Activated CD8-positive, alpha-beta memory T cell treated with anti-CD3 and anti-CD28 coated beads, Interleukin-2, amount 50 U/mL, for 24 hours (primary cell): ENCODE measurements at regions not wholly inside any gene's neighbourhood (a gene's known extent, or its start where the extent isn't known, plus 50 kb on each side); places are given as distances from the start of the nearest gene placed in this dataset.
"Not testable (repeated sequence)": the region's sequence is repeated elsewhere in the genome, so short reads cannot be mapped to it uniquely, and the experiment has no call there.

ENCODE experiments used
- DNase-seq: peaks from one replicate; pipeline ENCODE4 v3.0.0-alpha.2; 2020; ENCODE audit errors: extremely low read depth

DNA sequence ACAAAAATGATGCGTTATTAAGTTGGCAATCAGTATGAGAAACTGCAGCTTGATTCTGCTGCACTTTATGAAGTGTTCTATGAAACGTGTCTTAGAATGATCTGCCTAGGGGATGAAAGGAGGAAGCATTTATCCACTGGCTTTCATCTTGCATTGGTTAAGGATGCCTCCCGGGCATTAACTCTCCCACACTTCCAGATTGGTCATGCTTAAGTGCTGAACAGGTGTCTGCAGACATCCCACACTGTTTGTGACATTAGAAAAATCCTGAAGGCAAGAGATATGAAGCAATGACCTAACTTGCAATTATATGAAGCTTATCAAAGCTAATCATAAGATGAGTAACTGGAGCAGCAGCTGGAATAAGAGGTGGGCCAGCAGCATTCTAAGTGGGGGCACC is 437.3 kb downstream of the NSUN3 start:
- no peak for DNase-seq

- not testable (repeated sequence) for DNase-seq
These were observed 444.5 kb downstream of the NSUN3 start for GRCh38 chr3:94507354-94507753.

DNA sequence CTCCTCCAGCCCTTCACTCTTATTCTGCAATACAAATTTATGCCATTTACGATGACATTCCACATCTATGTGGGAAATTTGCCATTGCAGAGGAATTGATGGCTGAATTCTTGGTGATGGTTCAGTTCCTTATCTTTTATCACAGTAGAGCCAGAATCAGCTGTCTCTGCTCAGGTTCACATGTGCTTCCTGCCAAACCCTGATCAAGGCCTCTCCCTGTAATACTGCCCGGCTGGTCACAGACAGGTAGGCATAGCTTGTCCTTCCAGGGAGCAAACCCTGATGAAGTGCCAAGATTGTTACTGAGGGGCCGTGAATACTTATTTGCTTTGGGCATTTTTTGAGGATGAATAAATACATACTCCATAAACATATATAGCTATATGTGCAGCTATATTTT is 450.0 kb downstream of the NSUN3 start:
- no peak for DNase-seq

DNA sequence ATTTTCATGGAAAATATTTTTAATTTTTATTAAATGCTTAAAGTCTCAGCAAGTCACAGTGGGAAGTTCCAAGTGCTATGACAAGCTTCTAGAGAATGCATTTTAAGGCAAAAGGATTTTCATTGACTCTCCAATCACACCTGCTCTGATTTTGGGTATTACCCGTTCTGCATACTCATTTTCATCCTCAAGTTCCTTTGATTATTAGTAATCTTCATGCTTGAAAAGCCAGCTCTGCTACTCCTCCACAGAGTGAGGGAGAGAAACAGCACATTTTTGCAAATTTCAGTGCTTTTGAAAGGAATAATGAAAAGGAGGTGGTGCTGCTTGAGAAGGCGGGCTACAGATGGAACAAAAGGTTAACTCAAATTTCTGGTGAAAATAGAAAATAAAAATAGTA is 450.7 kb downstream of the NSUN3 start:
- no peak for DNase-seq

- DNase-seq = no peak
These were observed 453.1 kb downstream of the NSUN3 start for GRCh38 chr3:94515983-94516382.

- no peak for DNase-seq
These were observed 457.5 kb downstream of the NSUN3 start for GRCh38 chr3:94520364-94520763.

DNA sequence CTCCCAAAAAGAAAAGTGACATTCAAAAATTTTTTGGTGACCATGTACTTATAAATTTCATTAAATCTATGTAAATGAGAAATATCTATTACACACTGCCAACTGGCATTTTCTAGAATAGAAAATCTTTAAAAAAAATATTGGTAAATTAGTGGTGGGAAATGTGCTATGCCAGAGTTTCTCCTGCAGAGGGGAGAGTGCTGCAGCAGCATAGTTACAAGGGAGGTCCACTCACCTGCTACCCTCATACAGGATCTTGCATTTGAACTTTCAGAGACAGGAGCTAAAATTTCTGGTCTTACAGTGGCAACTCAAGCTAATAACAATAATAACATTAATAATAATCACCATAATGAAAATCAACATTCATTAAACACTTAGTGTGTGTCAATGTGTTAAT is 459.6 kb downstream of the NSUN3 start:
- DNase-seq = no peak

DNA sequence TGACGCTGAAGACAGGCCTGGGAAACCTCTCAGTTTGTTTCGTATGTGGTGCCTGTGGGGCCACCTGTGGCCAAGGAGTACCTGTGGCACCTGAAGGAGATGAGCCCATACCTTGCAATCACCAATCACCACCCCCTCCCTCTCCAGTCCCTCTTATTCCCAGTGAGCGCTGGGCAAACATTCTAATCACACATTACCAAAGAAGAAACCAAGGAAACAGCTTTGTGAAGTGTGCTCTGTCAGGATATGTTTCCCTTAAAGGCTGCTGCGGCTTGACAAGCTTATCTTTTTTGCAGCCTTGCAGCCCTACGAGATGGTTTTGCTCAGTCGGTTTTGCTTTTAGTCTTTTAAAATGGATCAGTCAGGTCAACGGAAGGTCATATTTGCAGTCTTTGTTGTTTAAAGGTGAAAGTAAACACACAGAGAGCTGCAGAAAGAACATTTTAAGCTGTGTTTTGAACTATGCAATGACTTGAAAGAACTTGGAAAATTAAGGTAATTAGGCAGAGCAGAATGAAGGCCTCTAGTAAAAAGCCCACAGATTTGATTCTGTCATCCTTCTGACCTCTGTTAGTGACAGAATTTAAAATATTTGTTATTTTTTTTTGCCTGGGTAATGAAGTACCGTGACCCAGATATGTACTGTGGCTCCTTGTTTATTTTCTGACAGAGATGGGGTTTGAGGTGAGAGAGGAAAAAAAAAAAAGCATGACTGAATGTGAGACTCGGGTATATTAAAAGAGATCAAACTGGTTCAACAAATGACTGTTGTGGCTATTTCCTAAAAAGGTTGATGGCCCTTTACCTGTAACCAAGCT is 461.4 kb downstream of the NSUN3 start:
- DNase-seq = no peak

DNA sequence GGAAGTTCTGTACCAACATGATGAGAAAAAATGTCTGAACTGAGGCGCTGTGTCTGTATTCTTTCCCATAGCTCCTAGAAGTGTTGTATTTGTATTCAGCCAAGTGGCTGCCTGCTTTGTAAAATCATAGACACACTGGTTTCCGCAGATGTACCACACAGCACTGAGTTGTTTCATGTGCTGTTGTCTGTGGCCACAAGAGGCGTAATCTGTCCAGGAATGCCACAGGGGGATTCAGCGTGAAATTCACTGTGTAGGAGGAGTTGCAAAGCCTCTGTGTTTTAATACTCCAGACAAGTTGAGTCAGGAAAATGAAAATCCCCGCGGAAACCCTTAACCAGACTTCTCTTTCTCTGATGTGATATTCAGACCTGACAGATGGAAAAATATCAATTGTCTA is 462.2 kb downstream of the NSUN3 start:
- no peak for DNase-seq

GRCh38 chr3:94529816-94530215 is 467.0 kb downstream of the NSUN3 start:
- DNase-seq = no peak

- no peak for DNase-seq
These were observed 470.1 kb downstream of the NSUN3 start for GRCh38 chr3:94532951-94533350.

DNA sequence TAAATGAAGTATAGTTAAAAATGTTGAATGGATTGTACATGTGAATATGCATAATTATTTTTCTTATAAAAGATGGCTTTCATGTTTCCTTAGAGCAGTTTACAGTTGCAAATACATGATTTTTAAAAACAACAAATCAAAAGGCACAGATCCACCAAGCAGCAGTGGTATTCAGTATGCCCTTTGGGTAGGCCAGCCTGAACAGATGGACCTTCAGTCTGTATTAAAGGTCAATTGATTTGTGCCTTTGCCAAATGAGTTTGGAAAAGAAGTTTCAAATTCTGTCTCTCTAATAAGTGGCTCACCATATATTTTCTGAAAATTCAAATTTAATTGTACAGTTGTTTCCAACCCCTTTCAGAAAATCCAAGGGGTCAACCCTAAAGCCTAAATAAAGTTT is 477.1 kb downstream of the NSUN3 start:
- DNase-seq = no peak

- DNase-seq = no peak
These were observed 480.3 kb downstream of the NSUN3 start for GRCh38 chr3:94543161-94543560.

DNA sequence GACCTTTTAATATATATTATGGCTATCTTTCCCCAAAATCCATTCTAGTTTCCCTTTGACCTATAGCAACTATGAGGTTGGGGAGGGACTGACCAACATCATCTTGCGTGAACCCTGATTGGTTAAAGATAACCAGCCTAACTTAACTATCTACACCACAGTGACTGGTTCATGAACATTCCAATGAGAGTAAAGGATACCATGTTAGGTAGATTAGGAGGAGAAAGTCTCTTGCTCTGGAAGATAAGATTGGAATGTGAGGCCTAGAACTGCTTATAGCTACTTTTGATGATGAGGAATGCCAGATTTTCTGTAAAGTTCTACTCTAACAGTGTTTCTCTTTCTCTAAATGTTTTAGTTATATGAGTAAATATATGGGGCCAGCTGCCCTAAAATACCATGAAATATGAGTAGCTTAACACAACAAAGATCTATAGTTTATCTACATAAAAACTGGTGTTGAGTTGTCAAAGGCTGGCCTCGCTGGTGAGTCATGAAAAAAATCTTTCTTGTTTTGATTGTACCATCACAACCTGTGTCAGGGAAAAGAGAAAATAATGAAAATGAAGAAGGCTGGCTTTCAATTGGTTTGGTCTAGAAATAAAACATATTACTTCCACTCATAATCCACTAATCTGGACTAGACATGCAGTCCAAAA is 481.4 kb downstream of the NSUN3 start:
- DNase-seq = no peak

- DNase-seq = no peak
These were observed 485.9 kb downstream of the NSUN3 start for GRCh38 chr3:94548581-94549316.

GRCh38 chr3:94561094-94561493 is 498.2 kb downstream of the NSUN3 start:
- no peak for DNase-seq

DNA sequence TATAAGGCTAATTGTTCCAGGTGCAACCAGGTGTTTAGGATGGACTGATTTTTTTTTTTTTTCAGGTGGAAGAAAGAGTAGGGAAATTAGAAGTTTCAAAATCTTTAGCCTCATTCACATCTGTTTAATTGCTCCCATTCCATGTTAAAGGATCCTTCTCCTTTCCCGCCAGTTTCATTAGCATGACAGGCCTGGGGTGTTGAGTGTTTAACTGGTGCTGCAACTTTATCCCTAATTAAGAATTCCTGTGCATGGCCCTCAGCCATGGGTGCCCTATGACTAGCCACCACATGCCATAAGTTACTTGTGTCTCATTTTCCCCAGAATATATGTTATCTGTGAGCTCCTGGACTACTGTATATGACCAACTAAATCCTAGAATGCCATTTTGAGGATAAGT is 501.4 kb downstream of the NSUN3 start:
- DNase-seq = no peak

- DNase-seq = no peak
These were observed 505.2 kb downstream of the NSUN3 start for GRCh38 chr3:94568041-94568440.

DNA sequence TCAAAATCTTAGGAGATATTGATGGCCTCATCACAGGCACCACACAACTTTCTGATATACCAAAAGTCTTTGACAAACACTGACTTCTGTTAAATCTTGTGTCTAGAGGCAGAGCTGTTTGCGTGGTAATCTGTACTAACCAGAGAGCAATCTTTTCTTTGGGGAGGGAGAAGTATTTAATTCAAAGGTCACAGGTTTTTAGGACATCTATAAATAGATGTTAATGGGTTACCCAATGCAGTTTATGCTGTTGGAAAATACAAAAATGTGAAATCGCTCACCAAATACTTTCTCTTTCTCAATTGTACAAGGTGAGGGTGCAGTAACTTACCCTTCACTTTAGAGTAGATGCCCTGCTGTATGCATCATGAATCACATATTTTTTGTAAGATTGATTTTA is 510.5 kb downstream of the NSUN3 start:
- no peak for DNase-seq

DNA sequence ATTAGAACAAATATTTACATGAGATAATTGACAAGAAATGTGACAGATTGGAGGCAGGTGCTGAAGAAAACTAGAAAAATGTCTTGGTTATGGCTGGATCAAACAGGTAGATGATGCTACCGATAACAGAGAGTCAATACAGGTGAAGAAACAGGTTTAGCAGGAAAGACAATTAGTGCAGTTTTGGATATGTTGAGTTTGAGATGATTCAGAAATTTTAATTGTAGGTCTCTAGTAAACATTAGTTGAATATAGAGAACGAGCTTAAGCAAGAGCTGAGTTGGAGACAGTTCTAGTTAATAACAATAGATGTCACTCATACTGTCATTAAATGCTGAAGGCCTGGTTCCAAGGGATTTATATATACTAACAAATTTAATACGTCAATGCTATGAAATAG is 524.4 kb downstream of the NSUN3 start:
- no peak for DNase-seq

- DNase-seq = no peak
These were observed 530.8 kb downstream of the NSUN3 start for GRCh38 chr3:94593526-94594150.

- DNase-seq = no peak
These were observed 533.3 kb downstream of the NSUN3 start for GRCh38 chr3:94596141-94596540.
